Right ventricle myocardium superior (tissue), 1 donor: ENCODE measurements at regions not wholly inside any gene's neighbourhood (a gene's known extent, or its start where the extent isn't known, plus 50 kb on each side); places are given as distances from the start of the nearest gene placed in this dataset.
A peak's percentile ranks its signal among the peaks of the same experiment; 100 is the strongest.

ENCODE experiments used
- ATAC-seq: fragments of 200-7000 bp; cut with Tn5 transposase; one replicate; pipeline ENCODE4 v1.9.1; 2020; ENCODE audit warnings: mild to moderate bottlenecking; ENCODE audit not compliant: poor library complexity
- DNase-seq: peaks from one replicate; pipeline ENCODE4 v3.0.0-alpha.2; 2020
- intact Hi-C: fragments of 100-400 bp; cut with DNase I; formaldehyde crosslinking; loops from one replicate; pipeline ENCODE4 v1.11.2; 2022
- donor health status: DM: no; HTN: yes; CAD: no; lungs with severe emphysema.

DNA sequence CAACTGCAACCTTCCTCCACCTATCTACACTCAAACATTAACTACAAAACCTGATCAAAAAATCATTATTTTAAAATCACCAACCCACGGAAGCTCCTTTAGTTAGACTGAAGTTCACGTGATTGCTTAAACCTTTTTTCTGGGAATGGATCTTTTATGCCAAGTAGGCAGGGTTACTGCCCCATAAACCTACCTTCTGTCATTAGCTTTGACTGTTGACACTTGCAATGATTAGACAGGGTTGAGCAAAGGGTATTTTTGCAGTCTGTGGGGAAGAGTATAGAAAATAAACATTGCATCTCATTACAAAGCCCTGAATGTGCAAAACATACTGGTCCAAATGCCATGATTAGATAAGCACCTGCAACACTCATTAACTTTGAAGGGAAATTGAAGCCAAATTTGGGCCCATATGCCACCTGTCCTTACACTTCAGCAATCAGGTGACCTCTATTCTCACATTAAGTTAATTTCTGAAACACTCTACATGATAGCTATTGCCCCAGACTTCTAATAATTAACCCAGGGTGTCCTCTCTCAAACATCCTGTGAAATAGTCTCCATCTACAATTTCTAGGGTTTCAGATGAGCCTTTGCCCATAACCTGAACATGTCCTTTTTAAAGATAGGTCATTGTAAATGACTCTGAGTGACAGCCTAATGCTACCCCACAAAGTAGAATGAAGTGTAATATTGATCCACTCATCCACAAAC, 156.0 kb upstream of the PLEKHG7 start:
- no peak for ATAC-seq
- intact Hi-C loops: no loop called here

DNA sequence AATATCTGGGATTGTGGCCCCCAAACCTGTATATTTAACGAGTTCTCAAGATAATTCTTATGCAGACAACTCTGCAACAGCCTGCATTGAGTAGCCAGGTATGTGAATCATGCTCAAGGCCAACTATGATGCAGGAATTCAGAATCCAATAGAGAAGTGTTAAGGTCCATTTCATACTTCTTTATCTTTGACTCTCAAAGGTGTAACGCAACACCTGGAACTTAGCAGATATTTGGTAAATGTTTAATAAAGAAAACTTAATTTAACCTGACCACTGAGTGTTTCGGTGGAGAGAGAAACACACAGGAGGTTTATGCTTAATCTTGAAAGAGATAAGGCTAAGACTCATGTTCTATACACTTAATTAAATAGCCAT, 156.5 kb upstream of the PLEKHG7 start:
- intact Hi-C loops: no loop called here
- no peak for ATAC-seq

More for the DNA sequence above, 156.0 kb upstream of the PLEKHG7 start:
- DNase-seq: no peak

DNA sequence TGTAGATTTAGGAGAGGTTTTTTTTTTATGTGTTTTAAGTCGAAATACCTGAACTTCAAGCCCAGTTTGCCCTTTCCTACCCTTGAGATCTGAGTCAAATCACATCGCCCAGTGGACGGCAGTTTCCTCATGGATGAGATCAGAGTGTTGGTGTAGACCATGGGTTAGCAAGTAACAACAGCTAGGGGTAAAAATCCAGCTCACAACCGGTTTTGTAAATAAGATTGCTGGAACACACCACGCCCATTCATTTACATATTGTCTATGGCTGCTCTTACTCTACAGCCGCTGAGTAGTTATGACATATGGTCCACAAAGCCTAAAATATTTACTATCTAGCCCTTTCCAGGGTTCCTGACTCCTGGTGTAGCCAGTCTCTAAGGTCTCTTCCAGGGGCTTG, 158.5 kb upstream of the PLEKHG7 start:
- ATAC-seq (no peak), DNase-seq (no peak)
- intact Hi-C loops: no loop called here

More for the DNA sequence above, 156.5 kb upstream of the PLEKHG7 start:
- DNase-seq: no peak

DNA sequence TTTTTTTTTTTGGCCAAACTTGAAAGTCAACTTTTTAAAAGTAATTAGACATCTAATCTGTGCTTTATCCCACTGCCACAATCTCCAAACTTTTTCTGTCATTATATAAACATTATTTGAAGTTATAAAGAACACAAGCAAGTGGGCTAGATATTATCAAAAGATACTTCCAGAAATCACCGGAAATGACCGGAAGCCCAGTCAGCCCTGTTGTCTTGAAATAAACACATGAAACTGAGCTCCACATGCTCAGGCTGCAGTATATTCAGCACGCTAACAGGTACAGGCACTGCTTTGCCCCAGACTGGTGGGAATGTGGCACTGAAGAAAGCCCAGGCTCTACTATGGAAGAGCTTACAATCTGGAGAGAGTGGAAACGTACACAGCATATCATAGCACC, 158.9 kb upstream of the PLEKHG7 start:
- DNase-seq (no peak), ATAC-seq (peak; percentile 22)
- intact Hi-C loops: no loop called here

DNA sequence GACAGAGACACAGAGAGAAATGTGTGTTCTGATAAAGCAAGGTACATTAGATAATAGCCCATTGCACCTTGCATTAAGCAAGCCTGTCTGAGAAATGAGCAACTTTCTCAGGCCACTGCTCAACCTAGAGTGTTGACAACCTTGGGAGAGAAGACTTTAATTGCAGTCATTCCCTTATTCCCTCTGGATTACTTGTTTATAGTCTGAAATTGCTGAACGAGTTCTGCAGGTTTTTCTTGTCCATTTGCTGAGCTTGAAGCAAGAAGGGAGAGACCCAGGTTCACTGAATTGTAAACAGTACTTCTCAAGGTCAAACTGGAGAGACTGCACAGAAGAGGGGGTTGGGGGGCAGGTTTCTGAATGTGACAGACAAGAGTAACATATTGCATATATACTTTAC, 159.4 kb upstream of the PLEKHG7 start:
- intact Hi-C loops: no loop called here
- ATAC-seq: peak; percentile 29
- no peak for DNase-seq

DNA sequence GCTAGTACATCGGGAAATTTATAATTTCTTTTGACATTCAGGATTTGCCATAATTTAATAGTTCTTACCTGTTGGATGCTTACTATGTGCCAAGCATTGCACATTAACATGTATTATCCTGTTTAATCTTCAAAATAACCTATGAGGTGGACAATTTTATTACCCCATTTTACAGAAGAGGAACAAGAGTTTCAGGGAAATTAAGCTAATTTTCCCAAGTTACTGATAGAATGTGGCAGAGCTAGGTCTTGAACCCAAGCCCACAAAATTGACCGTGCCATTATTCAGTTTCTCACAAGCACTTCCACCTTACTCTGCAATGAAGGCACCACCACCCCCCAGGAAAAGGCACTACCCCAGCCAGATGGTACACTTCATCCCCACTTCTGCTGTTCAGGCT, 161.1 kb upstream of the PLEKHG7 start:
- DNase-seq: no peak
- no peak for ATAC-seq
- intact Hi-C loops: no loop called here

DNA sequence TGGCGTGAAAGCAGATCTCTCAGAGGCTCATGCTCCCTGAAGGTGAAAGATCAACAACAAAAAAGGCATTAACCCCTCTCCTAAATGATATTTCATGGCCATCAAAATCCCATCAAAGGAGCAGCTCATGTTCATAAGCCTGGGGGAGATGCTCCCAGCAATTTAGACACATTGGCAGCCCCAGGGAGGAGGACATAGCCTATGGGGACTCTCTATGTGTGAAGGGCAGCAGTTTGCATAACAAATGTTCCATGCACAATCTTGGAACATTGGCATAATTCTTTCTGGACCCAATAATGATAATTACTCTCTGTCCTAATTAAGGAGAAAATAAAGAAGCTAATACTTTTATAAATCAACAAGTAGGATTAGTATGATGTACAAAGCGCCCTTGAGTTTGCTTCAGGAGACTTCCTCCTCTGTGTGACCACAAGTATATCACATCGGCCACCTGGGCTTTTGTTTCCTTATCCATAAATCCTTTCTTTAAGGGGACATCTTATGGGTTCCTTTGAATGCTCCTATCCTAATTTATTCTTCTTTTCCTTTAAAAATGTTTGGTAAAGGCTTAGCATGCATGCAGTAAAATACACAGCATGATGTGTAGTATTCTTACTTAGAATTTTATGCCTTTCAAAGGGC, 161.9 kb upstream of the PLEKHG7 start:
- ATAC-seq: peak; percentile 27
- DNase-seq: no peak
- intact Hi-C loops: no loop called here

DNA sequence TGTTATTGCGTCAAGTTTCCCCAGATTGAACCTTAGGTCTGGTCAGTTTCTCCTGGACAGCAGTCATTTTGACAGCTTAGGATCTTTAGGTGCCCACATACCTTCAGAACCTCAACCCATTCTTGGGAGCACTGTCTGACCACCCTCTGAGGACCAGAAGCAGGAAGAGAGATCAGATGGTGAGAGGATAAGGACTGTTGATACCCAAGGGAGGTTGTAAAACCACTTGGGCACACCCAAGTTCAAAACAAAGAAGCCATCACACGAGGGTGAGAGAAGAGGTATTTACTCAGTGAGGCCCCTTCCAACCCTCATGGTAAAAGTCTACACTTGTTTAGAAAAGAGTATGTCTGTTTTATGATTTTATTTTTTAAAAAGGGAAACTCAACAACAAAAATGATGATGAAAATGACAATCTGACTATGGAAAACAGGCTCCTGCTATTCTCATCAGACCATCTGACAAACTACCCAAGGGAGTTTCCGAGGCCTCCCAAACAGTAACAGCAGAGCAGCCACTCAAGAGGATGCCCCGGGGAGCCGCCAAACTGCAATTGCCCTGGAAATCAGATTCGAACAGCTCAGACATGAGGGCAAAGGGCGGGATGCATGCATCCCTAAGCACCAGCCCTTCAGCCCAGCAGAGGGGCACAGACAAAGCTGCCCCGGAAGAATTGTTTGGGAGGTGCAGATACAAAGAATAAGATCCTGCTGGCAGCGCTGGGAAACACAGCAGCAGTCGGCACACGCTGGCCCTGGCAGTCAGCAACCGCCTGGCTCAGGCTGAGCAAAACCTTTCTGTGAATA, 162.6 kb upstream of the PLEKHG7 start:
- intact Hi-C loops: no loop called here
- DNase-seq (peak; percentile 51), ATAC-seq (peak; percentile 63)

DNA sequence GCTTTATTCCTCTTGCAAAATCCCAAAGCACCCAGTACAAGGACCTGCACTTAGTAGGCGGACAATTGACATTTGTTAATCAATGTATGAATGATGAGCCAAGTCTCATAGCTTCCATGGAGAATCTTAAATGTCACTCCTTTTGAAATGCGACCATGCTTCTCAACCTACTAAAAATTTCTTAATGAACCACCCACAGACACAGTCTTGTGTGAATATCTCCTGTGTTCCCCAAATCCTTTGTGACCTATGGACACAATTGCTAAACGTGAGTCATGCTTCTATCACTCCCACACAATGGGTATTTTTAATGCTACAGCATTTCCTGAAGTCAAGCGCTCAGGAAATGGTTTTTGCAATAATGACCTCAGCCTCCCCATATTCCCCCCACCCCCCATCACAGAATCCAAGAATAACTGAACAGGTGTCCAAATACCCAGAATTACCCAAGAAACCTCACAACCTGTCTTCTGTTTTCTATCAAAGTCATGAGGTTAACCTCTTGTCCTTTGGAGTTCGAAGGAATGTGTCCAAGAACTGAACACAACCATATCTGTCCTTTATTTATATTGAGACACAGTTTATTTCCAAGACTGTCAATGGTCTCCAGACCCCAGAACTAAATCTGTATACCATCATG, 163.6 kb upstream of the PLEKHG7 start:
- peak; percentile 21 for ATAC-seq

DNA sequence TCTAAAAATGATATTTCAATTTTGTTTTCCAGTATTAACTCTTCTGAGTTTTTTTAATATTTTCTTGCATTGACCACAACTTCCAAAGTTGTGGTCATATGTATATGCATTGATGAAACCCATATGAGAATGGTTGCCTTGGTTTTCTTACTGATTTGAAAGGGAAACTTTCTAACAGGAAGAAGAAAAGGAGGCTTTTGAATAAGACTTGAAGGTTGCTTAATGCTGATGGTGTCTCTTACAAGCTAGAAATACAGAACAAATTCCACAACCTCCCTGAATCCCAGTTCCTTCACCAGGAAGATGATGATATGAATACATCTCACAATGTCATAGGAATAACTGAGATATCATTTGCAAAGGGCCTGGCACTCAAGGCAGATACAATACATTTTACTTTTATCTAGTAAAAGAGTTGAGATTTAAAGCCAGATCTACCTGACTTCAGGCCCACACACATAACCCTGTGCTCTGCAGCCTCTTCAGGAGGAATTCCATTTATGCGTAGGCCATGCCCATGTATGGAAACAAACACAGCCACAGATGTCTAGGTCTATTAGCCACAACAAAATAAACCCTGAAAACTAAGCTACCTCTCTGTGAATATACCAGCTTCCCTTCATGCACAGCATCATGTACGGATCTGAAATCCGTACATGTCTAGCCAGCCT, 165.4 kb upstream of the PLEKHG7 start:
- ATAC-seq: no peak
- intact Hi-C loops: no loop called here
- DNase-seq: no peak

More for the DNA sequence above, 163.6 kb upstream of the PLEKHG7 start:
- intact Hi-C loops: no loop called here
- no peak for DNase-seq

DNA sequence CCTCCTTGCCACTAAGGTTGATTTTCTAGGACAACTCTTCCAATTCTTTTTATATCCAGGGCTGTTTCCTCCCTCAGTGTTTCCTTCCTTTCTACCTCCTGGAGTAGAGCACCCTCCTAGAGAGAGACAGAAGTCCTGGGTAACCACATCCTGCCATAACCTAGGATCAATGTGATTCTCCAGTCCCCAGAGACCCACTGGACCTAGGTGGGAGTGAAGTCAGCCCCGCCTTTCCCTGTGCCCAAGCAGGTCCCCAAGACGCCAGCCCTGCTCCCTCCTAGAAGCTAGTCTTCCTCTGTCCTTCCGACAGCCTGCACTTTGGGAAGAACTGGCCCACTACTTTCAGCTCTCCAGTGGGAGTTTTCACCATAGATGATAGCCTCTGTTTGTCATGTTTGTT, 166.8 kb upstream of the PLEKHG7 start:
- ATAC-seq (no peak), DNase-seq (no peak)
- intact Hi-C loops: no loop called here

DNA sequence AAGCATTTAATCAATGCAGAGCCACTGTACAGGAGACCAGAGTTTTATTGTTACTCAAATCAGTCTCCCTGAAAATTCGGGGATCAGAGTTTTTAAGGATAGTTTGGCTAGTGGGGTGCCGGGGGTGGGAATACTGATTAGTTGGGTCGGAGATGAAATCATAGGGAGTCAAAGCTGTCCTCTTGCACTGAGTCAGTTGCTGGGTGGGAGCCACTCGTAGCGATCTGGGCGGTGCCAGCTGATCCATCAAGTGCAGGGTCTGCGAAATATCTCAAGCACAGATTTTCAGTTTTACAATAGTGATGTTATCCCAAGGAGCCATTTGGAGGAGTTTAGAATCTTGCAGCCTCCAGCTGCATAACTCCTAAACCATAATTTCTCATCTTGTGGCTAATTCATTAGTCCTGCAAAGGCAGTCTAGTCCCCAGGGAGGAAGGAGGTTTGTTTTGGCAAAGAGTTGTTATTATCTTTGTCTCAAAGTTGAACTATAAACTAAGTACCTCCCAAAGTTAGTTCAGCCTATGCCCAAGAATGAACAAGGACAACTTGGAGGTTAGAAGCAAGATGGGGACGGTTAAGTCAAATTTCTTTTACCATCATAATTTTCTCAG, 169.4 kb upstream of the PLEKHG7 start:
- DNase-seq: no peak
- peak; percentile 18 for ATAC-seq
- intact Hi-C loops: no loop called here

DNA sequence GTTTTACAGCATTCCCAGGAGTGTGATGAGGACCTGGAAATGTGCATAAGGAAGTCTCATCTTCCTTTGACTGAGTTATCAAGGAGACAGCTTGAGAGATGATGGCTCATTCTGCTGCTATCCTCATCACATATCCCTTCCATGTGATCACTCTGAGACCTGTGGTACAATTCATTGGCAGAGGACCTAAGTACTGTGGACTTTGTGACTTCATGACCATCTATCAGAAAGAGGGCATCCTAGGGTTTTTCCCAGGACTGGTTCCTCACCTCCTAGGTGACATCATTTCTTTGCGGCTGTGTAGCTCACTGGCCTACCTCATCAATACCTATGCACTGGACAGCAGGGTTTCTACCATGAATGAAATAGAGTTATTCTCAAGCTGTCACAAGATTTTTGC, 172.1 kb upstream of the PLEKHG7 start:
- no peak for ATAC-seq
- intact Hi-C loops: no loop called here
- no peak for DNase-seq

DNA sequence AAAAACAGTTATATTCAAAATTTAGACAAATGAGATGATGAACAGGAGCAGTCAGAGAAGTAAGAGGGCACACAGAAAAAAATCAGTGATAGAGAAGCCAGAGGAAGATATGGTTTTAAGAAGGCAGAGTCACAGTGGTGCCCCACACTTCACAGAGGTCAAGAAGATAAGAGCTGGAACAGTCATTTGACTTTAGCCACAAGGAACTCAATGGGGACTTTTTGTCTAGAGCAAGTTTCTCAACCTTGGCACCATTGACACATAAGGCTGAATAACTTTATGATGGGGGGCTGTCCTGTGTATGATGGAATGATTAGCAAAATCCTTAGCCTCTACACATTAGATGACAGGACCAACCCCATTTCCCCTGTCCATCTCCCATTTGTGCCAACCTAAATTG, 172.8 kb upstream of the PLEKHG7 start:
- intact Hi-C loops: no loop called here
- ATAC-seq: no peak
- DNase-seq: no peak

DNA sequence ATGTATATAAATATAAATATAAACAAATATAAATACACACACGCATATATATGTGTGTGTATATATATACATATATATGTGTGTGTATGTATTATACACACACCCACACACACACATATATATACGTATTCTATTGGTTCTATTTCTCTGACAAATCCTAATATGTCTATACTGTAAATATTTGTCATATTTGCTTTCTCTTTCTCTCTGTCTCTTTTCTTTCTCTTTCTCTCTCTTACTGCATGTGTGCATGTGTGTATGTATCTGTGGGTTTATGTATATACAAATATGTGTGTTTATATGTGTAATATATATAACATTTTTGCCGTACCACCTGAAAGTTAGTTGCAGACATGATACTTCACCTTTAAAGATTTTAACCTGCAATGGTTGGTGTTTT, 174.2 kb upstream of the PLEKHG7 start:
- ATAC-seq: no peak

DNA sequence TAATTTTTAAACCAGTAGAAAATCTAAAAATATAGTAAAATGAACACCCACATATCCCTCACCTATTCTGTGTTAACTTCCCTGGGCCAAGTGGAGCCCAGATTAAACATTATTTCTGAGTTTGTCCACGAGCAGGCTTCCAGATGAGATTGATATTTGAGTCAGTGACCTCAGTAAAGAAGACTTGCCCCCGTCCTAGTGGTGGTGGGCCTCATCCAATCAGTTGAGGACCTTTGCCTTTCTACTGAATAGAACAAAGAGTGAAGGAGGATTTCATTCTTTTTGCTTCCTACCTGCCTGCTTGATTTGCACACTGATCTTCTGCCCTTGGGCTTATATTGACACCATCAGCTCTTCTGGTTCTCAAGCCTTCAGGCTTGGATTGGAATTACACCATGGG, 174.7 kb upstream of the PLEKHG7 start:
- intact Hi-C loops: no loop called here
- no peak for ATAC-seq
- no peak for DNase-seq

More for the DNA sequence above, 174.2 kb upstream of the PLEKHG7 start:
- DNase-seq: no peak
- intact Hi-C loops: no loop called here

DNA sequence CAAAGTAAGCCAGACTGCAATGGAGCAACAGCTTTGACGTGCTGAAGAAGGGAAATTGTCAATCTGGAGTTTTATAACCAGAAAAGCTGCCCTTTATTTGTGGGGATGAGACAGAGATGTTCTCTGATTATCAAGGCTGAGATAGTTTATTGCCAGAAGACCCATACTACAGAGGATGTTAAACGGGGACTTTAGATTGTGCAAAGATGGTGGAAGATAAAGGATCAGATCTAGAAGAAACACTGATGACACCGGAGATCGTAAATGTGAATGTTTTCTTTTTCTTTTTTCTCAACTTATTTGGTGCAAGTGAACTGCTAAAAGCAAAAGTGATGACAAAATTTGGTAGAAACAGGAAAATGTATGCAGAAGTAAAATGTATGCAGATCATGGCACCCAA, 178.3 kb upstream of the PLEKHG7 start:
- ATAC-seq (no peak), DNase-seq (no peak)
- intact Hi-C loops: no loop called here

DNA sequence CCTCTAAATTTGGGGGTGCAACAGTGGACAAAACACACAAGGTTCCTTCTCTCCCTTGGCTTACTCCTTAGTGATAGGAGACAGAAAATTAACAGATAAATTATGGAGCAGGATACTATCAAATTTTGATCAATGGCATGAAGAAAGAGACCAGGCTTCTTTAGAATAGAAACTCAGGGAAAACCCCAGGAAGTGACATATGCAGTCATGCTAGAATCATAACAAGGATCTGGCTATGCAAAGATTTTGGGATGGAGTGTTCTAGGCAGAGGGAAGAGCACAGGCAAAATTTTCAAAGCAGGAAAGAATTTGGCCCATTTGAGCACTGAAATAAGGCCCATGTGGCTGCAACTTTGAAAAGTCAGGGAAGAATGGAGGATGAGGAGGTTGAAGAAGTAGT, 182.3 kb upstream of the PLEKHG7 start:
- DNase-seq (no peak), ATAC-seq (no peak)
- intact Hi-C loops: no loop called here

DNA sequence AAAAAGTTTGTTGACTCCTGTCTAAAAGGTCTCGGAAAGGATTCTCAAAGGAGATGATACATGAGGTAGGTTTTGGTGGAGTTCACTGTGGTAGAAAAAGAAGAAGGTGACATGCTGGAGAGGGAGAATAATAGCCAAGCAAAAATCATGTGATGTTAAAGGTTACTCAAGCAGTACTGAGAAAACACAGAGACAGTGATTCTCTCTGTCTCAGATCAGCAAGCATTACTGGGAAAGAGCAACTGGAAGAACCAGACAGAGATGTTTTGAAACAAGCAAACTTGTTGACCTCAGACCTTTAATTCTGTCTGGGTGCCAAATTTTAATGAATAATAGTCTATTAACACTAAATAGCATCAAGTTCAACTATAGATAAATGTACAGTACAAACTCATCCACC, 183.5 kb upstream of the PLEKHG7 start:
- ATAC-seq: no peak
- intact Hi-C loops: no loop called here
- DNase-seq: no peak
